Esophagus squamous epithelium (tissue), 5 donors: ENCODE measurements at regions not wholly inside any gene's neighbourhood (a gene's known extent, or its start where the extent isn't known, plus 50 kb on each side); places are given as distances from the start of the nearest gene placed in this dataset.

Source experiments
- DNase-seq: peaks from one replicate; lab custom pipeline; 2025; lab: John Stamatoyannopoulos, UW
- H3K27ac ChIP-seq, 4 donors: fragments of 200-600 bp; sonication (generic); one replicate each; pipeline ENCODE4 v1.5.1; 2016 to 2019; ENCODE audit warnings: mild to moderate bottlenecking in 1 of 4
- H3K27me3 ChIP-seq, 4 donors: fragments of 200-600 bp; sonication (generic); 1 replicate in 3 of 4; 2 replicates in 1 of 4; pipeline versions ENCODE4 v1.5.1 to v1.6.0; 2017 to 2021; ENCODE audit warnings: antibody characterized with exemption in 1 of 4
- H3K36me3 ChIP-seq, 3 donors: fragments of 200-600 bp; sonication (generic); one replicate each; pipeline ENCODE4 v1.5.1; 2016 to 2019
- H3K4me1 ChIP-seq, 3 donors: fragments of 200-600 bp; sonication (generic); one replicate each; pipeline ENCODE4 v1.5.1; 2017 to 2019
- H3K4me3 ChIP-seq, 4 donors: fragments of 200-600 bp; sonication (generic); 1 replicate in 3 of 4; 2 replicates in 1 of 4; pipeline ENCODE4 v1.5.1; 2016 to 2019; ENCODE audit warnings: mild to moderate bottlenecking in 2 of 4, moderate library complexity in 1 of 4
- H3K9me3 ChIP-seq, 3 donors: fragments of 200-600 bp; sonication (generic); one replicate each; pipeline ENCODE4 v1.5.1; 2016 to 2019
- CTCF ChIP-seq, 6 experiments: fragments of 450-650 bp in 4 of 6; fragments of 200-600 bp in 2 of 6; sonication (generic) in 2 of 6; IDR thresholded peaks; one replicate each; pipeline ENCODE4 v1.5.1; 2016 to 2019; ENCODE audit warnings: antibody characterized with exemption in 6 of 6, mild to moderate bottlenecking in 4 of 6, moderate library complexity in 4 of 6
- POLR2A ChIP-seq, 4 donors: fragments of 450-650 bp; IDR thresholded peaks; one replicate each; pipeline ENCODE4 v1.6.1; 2017; ENCODE audit warnings: antibody characterized with exemption in 4 of 4, mild to moderate bottlenecking in 4 of 4, moderate library complexity in 3 of 4
- WGBS, 2 donors: methylation state at CpG; one replicate each; pipeline ENCODE4 v1.1.5; 2018; 5-methylcytosine and 5-hydroxymethylcytosine counted together
- intact Hi-C: fragments of 100-400 bp; cut with DNase I; formaldehyde crosslinking; loops from one replicate; pipeline ENCODE4 v1.15.0; 2022
- donor health status: DM: yes; HTN: yes; CAD: no.

GRCh38 chr5:110048491-110048890 lies 358.8 kb downstream of the MAN2A1 start:
- no peaks in the 10 kb centered on the region for H3K9me3 ChIP-seq
- WGBS, 2 donors, result 65 to 68% methylated on average over 2 of the region's 2 CpGs
- no peak for TF ChIP-seq CTCF (IDR thresholded peaks at IDR 0.05)
- no peak overlapping the region for H3K4me3 ChIP-seq
- no peaks in the 10 kb centered on the region for H3K4me1 ChIP-seq
- intact Hi-C loops, result no loop called here
- no peaks in the 10 kb centered on the region for H3K27me3 ChIP-seq
- DNase-seq, result no peak
- no peaks in the 10 kb centered on the region for H3K36me3 ChIP-seq
- no peak overlapping the region for H3K27ac ChIP-seq

- no peak for DNase-seq
- Histone ChIP-seq H3K9me3 (no peaks in the 10 kb centered on the region), H3K27me3 (no peaks in the 10 kb centered on the region), H3K36me3 (no peaks in the 10 kb centered on the region), H3K4me3 (no peak overlapping the region), H3K4me1 (peaks cover 0 to 7% (median 0%) of the 10 kb centered on the region in 3 donors), H3K27ac (no peak overlapping the region)
- WGBS, 2 donors, result 56 to 87% methylated on average over 2 of the region's 2 CpGs
- TF ChIP-seq CTCF (IDR thresholded peaks at IDR 0.05) (no peak), POLR2A (IDR thresholded peaks at IDR 0.05) (no peak)
- intact Hi-C loops, result no loop called here
Measured at GRCh38 chr5:110049816-110050215, 360.1 kb downstream of the MAN2A1 start.

- Histone ChIP-seq H3K4me1 (peaks cover 0 to 17% (median 0%) of the 10 kb centered on the region in 3 donors), H3K27ac (no peak overlapping the region), H3K36me3 (no peaks in the 10 kb centered on the region), H3K27me3 (no peaks in the 10 kb centered on the region), H3K9me3 (no peaks in the 10 kb centered on the region), H3K4me3 (no peak overlapping the region)
- intact Hi-C loops, result no loop called here
- 86 to 95% methylated on average over 4 of the region's 5 CpGs for WGBS, 2 donors
- DNase-seq, result no peak
- TF ChIP-seq POLR2A (IDR thresholded peaks at IDR 0.05) (no peak), CTCF (IDR thresholded peaks at IDR 0.05) (no peak)
Measured at GRCh38 chr5:110050640-110051345, 361.1 kb downstream of the MAN2A1 start.

GRCh38 chr5:110053205-110053604 lies 363.5 kb downstream of the MAN2A1 start:
- 77 to 81% methylated on average over 1 of the region's 1 CpG for WGBS, 2 donors
- intact Hi-C loops, result no loop called here
- no peak overlapping the region for H3K27ac ChIP-seq

More at GRCh38 chr5:110053205-110053604, 363.5 kb downstream of the MAN2A1 start:
- H3K27me3 ChIP-seq, result no peaks in the 10 kb centered on the region
- no peaks in the 10 kb centered on the region for H3K9me3 ChIP-seq
- no peak for TF ChIP-seq CTCF (IDR thresholded peaks at IDR 0.05)
- TF ChIP-seq POLR2A (IDR thresholded peaks at IDR 0.05), result no peak
- H3K4me1 ChIP-seq, result peaks cover 0 to 38% (median 0%) of the 10 kb centered on the region in 3 donors
- H3K4me3 ChIP-seq, result no peak overlapping the region
- no peaks in the 10 kb centered on the region for H3K36me3 ChIP-seq
- no peak for DNase-seq
